Stimulated activated naive CD8-positive, alpha-beta T cell treated with anti-CD3 and anti-CD28 coated beads, Interleukin-15, Interleukin-2, amounts not matched to agents 100 U/mL and 50 U/mL, for 24 hours (primary cell): ENCODE measurements at regions not wholly inside any gene's neighbourhood (a gene's known extent, or its start where the extent isn't known, plus 50 kb on each side); places are given as distances from the start of the nearest gene placed in this dataset.

Experiments used
- ATAC-seq: fragments of 150-1000 bp; cut with Tn5 transposase; one replicate; pipeline ENCODE4 v1.10.0; 2021
- DNase-seq: peaks from one replicate; pipeline ENCODE4 v3.0.0; 2021

DNA sequence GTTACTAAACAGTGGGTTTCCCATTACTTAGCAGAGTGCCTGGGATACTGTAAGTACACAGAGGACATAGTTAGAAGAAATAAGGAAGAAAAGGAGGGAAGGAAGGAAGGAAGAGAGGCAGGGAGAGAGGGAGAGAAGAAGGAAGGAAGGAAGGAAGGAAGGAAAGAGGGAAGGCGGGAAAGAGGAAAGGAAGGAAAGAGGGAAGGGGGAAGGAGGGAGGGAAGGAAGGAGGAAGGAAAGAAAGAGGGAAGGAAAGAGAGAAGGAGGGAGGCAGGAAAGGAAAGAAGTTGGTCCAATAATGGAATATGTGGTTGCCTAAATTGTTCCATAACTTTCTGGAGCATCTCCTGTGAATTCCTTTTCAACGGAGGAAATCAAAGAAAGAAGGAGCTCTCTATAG is 1230.4 kb downstream of the AACS start:
- ATAC-seq (no peak), DNase-seq (no peak)

- ATAC-seq (no peak), DNase-seq (no peak)
Observed at GRCh38 chr12:126309278-126309677, 1244.0 kb downstream of the AACS start.

- DNase-seq (no peak), ATAC-seq (no peak)
Observed at GRCh38 chr12:126312457-126312856, 1247.2 kb downstream of the AACS start.

GRCh38 chr12:126316411-126316810 is 1251.2 kb downstream of the AACS start:
- ATAC-seq (no peak), DNase-seq (no peak)

DNA sequence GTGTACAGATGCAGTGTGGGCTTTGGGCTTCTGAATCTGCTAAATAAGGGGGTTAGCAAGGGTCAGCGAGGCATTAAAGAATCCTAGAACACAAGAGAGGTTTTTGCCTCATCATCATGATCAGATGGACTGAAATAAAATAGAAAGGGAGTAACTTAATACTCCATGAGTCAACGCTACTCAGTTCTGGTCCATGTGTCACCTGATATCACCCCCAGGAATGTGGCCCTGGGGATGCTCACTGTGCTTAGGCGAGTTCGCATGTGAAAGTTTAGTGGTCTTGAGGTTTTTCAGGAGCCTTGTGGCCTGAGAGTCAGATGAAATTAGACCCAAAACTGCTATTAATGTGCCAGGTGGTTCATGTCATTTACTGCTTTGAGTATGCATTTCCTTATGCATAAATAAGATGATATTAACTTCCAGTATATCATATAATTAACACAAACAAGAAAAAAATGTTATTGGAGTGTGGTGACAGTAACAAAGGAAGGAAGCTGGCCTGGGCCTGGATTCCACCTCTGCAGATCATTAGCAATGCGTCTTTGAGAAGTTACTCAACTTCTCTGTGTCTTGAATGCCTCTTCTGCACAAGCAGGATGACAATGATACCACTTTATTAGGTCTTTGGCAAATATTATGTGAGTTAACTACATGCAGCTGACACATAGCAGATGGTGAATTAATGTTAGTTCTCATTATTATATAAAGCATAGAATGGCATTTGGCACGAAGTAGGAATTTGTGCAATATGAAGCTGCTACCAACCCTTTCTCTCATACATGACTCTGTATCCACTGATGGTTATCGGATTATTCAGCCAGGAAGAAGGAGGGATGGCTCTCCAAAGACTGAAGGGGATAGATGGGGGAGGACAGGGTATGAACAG is 1272.6 kb downstream of the AACS start:
- no peak for ATAC-seq
- no peak for DNase-seq

GRCh38 chr12:126342866-126343265 is 1277.6 kb downstream of the AACS start:
- ATAC-seq: no peak
- DNase-seq: no peak

DNA sequence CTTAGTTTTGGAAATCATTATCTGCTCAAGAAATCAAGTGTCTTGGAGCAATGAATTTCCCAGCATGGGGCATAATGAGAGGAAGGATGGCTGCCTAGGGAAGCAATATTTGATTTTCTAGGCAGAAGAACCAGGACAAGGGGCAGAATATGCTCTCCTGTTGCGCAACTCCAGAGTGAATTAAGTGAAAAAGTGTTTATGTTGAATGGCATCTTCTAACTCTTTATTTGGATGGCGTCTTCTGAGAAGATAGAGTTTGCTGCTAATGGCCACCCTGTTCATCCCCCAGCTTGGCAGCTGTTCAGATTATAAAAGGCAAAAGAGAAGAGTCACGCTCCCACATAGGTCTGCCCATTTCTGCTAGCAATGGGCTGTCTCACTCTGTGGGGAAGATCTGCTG is 1278.1 kb downstream of the AACS start:
- no peak for ATAC-seq

DNA sequence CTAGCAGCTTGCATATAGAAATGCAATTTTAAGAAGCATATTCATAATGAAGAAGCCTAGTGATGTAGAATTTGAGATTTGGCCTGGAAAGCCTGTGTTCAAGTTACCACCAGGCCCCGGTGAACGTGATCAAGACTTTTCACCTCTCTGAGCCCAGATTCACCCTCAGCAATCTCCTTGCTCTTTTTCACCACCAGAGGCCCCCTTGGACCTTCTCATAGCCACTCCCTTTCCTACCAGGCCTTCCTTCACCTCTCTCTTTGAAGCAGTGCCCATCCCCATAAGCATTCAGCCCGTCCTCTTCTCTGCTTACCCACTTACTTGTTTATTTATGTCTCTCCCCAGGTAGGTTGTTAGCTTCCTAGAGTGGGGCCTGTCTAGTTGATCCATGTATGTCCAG is 1280.9 kb downstream of the AACS start:
- DNase-seq (no peak), ATAC-seq (no peak)

More for the DNA sequence above, 1278.1 kb downstream of the AACS start:
- DNase-seq: no peak

DNA sequence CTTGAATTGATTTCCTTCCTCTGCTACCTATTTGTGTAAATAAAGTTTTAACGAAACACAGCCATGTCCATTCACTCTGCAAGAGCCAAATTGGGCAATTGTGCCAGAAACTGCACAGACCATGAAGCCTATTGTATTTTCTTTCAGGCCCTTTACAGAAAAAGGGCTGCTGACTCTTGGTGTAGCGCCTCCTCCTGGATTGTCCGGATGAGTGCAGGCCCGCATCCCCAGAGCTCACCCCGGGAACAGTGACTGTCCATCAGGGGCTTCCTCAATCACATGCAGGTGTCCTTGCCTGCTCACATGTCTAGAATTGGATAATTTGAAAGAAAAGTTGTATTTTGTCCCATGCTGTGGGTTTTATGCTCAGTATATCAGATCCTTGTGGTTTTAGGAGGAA is 1282.2 kb downstream of the AACS start:
- ATAC-seq: no peak
- DNase-seq: no peak

- DNase-seq (no peak), ATAC-seq (no peak)
Observed at GRCh38 chr12:126349383-126349782, 1284.1 kb downstream of the AACS start.

GRCh38 chr12:126353604-126354003 is 1288.4 kb downstream of the AACS start:
- ATAC-seq (no peak), DNase-seq (no peak)

GRCh38 chr12:126354633-126355032 is 1289.4 kb downstream of the AACS start:
- DNase-seq: no peak
- ATAC-seq: no peak

GRCh38 chr12:126355346-126355745 is 1290.1 kb downstream of the AACS start:
- ATAC-seq: no peak
- no peak for DNase-seq

- DNase-seq (no peak), ATAC-seq (no peak)
Observed at GRCh38 chr12:126358806-126359205, 1293.6 kb downstream of the AACS start.

- DNase-seq (no peak), ATAC-seq (no peak)
Observed at GRCh38 chr12:126359216-126359615, 1294.0 kb downstream of the AACS start.

DNA sequence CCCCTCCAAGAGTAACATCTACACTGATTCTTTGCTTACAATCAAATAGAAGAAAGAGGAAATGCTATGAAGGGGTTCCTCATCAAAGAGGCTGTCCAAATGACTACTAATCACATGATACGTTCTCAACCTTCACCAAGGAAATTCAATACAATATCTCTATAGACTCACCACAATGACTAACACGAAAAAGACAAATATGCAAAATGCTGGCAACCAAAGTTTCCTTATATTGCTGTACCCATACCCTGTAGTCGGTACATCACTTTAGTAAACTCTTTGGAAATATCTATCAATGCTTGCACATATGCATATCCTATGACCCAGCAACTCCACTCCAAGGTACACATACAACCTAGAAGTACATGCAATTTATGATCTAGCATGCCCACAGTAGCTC is 1296.6 kb downstream of the AACS start:
- no peak for ATAC-seq

GRCh38 chr12:126362493-126362892 is 1297.3 kb downstream of the AACS start:
- DNase-seq: no peak
- no peak for ATAC-seq

More for the DNA sequence above, 1296.6 kb downstream of the AACS start:
- no peak for DNase-seq

DNA sequence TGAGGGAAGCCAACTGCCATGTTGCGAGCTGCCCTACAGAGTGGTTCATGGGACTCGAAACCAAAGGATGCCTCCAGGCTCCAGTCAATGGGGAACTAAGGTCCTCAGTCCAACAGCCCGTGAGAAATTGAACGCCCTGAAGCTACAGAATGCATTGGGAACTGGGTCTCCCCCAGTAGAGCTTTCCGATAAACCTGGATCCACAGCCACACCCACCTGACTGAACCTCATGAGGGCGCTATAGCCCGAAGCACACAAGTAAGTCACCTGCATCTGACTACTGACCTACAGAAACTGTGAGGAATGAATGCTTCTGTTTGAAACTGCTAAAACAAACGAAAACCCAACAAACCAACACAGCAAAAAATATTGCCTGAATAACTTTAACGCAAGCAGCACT is 1297.7 kb downstream of the AACS start:
- DNase-seq (no peak), ATAC-seq (no peak)

DNA sequence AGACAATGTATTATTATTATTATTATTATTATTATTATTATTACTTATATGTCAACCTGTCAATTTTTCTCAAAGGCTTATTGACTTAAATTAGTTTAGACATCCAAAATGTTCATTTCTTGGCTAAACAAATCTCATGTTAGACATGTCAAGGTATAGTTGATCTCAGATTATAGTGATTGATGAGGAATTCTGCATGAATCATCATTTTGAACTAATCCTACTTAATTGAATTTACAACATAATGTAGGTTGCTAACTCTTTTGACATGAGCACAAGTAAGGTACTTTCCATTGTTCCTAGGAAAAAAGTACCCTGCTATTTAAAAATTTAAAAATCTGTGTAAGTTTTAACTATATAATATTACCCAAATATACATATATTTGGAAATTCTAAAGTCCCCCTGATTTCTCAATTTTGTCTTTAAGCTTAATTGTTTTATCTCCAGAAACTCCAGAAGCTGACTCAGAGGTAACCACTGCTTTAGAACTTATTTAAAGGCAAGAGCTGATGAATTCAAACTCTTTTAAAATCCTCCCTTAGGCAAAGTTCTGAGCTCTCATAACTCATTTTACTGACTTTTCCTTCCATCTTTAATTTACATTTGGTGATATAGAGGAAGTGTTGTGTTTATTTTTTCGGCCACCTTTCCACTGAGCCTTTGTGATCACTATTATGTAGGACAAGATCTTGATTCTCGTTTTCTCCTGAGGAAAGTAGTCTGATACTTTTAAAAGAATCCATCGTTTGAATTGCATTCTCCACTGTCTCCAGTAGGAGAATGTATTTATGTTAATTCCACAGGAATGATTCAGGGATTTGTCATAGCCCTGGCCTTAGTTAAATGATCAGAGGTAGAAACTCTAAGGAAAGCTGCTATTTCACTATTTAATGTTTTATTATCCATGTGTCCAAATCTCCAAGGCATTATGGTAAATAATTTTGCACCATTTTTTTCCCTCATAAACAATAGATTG is 1304.5 kb downstream of the AACS start:
- no peak for DNase-seq

GRCh38 chr12:126383506-126383905 is 1318.3 kb downstream of the AACS start:
- DNase-seq (no peak), ATAC-seq (no peak)

More for the DNA sequence above, 1304.5 kb downstream of the AACS start:
- no peak for ATAC-seq

- DNase-seq: no peak
- ATAC-seq: no peak
Observed at GRCh38 chr12:126384026-126384564, 1318.9 kb downstream of the AACS start.

DNA sequence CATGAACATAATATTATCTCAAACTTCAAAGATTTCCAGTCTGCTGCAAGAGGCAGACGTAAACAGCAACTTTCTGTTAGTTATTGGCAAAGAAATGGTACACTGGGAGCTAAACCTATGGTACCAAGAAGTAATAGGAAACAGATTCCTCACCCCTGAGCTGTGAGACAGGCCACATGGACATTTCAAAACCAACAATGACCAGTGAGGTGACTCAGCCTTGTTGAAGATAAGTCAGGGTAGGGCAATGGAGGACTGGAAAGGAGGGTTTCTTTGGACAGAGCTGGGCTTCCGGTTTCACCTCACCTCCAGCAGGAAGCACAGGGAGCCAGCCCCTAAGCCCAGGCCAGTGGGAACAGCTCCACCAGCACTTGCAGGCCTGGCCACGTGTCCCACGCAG is 1320.5 kb downstream of the AACS start:
- ATAC-seq (no peak), DNase-seq (no peak)
